Nephron progenitor cell (in vitro differentiated cells): ENCODE measurements at regions not wholly inside any gene's neighbourhood (a gene's known extent, or its start where the extent isn't known, plus 50 kb on each side); places are given as distances from the start of the nearest gene placed in this dataset.

ENCODE experiments used
- DNase-seq: peaks from one replicate; pipeline ENCODE4 v3.0.0; 2021
- H3K27ac Mint-ChIP-seq: 2 replicates; pipeline ENCODE4 v1.8.0; 2021; ENCODE audit warnings: mild to moderate bottlenecking, moderate library complexity, mixed read lengths
- H3K27me3 Mint-ChIP-seq: 2 replicates; pipeline ENCODE4 v1.8.0; 2021; ENCODE audit warnings: mild to moderate bottlenecking, low read depth, mixed read lengths; ENCODE audit not compliant: poor library complexity
- H3K36me3 Mint-ChIP-seq: 2 replicates; pipeline ENCODE4 v1.8.0; 2021; ENCODE audit warnings: low read depth, mixed read lengths
- H3K4me1 Mint-ChIP-seq: 2 replicates; pipeline ENCODE4 v1.8.0; 2021; ENCODE audit warnings: mixed read lengths
- H3K4me3 Mint-ChIP-seq: 2 replicates; pipeline ENCODE4 v1.8.0; 2021; ENCODE audit warnings: mild to moderate bottlenecking, moderate library complexity, mixed read lengths
- H3K9me3 Mint-ChIP-seq: 2 replicates; pipeline ENCODE4 v1.8.0; 2021; ENCODE audit warnings: mild to moderate bottlenecking, moderate library complexity, mixed read lengths
- CTCF ChIP-seq: fragments of 200-600 bp; sonication (generic); IDR thresholded peaks from 2 replicates; pipeline ENCODE4 v1.5.0; 2021; ENCODE audit warnings: antibody characterized with exemption

- H3K9me3 Mint-ChIP-seq = peaks cover 19% of the 10 kb centered on the region
- TF ChIP-seq CTCF = no peak
- peaks cover 4% of the 10 kb centered on the region for H3K27me3 Mint-ChIP-seq
- H3K4me1 Mint-ChIP-seq = no peaks in the 10 kb centered on the region
- no peak for DNase-seq
- no peak overlapping the region for H3K4me3 Mint-ChIP-seq
- peaks cover 12% of the 10 kb centered on the region for H3K36me3 Mint-ChIP-seq
- no peak overlapping the region for H3K27ac Mint-ChIP-seq
These were observed 370.5 kb upstream of the FAT1 start for GRCh38 chr4:187094144-187094543.

GRCh38 chr4:187098429-187098828, 374.8 kb upstream of the FAT1 start:
- H3K27me3 Mint-ChIP-seq = no peaks in the 10 kb centered on the region

GRCh38 chr4:187103351-187103750, 379.7 kb upstream of the FAT1 start:
- Mint-ChIP-seq H3K27me3 (no peaks in the 10 kb centered on the region), H3K27ac (no peak overlapping the region), H3K9me3 (peaks cover 4% of the 10 kb centered on the region), H3K36me3 (peaks cover 3% of the 10 kb centered on the region), H3K4me3 (no peak overlapping the region), H3K4me1 (no peaks in the 10 kb centered on the region)
- TF ChIP-seq CTCF = no peak
- DNase-seq = no peak

More at GRCh38 chr4:187098429-187098828, 374.8 kb upstream of the FAT1 start:
- no peak for TF ChIP-seq CTCF
- Mint-ChIP-seq H3K9me3 (peaks cover 19% of the 10 kb centered on the region), H3K36me3 (peaks cover 12% of the 10 kb centered on the region), H3K27ac (no peak overlapping the region), H3K4me1 (no peaks in the 10 kb centered on the region), H3K4me3 (no peak overlapping the region)
- DNase-seq = no peak

- Mint-ChIP-seq H3K36me3 (no peaks in the 10 kb centered on the region), H3K4me1 (no peaks in the 10 kb centered on the region), H3K9me3 (no peaks in the 10 kb centered on the region), H3K27ac (no peak overlapping the region), H3K27me3 (no peaks in the 10 kb centered on the region), H3K4me3 (no peak overlapping the region)
- TF ChIP-seq CTCF = no peak
- no peak for DNase-seq
These were observed 385.2 kb upstream of the FAT1 start for GRCh38 chr4:187108845-187109244.

- Mint-ChIP-seq H3K27me3 (no peaks in the 10 kb centered on the region), H3K9me3 (no peaks in the 10 kb centered on the region), H3K4me1 (no peaks in the 10 kb centered on the region), H3K36me3 (no peaks in the 10 kb centered on the region), H3K4me3 (no peak overlapping the region), H3K27ac (no peak overlapping the region)
- no peak for TF ChIP-seq CTCF
- DNase-seq = no peak
These were observed 386.0 kb upstream of the FAT1 start for GRCh38 chr4:187109636-187110035.

- Mint-ChIP-seq H3K27ac (no peak overlapping the region), H3K4me3 (no peak overlapping the region), H3K27me3 (no peaks in the 10 kb centered on the region), H3K36me3 (no peaks in the 10 kb centered on the region), H3K9me3 (no peaks in the 10 kb centered on the region), H3K4me1 (no peaks in the 10 kb centered on the region)
- no peak for DNase-seq
- TF ChIP-seq CTCF = no peak
These were observed 394.5 kb upstream of the FAT1 start for GRCh38 chr4:187118166-187118565.
